ENCODE measurements at regions not wholly inside any gene's neighbourhood (a gene's known extent, or its start where the extent isn't known, plus 50 kb on each side); places are given as distances from the start of the nearest gene placed in this dataset.
"Not testable (repeated sequence)": the region's sequence is repeated elsewhere in the genome, so short reads cannot be mapped to it uniquely, and the experiment has no call there.

GRCh38 chr2:160550048-160550447 lies 56.4 kb upstream of the RBMS1 start:
- no peak for DNase-seq

- no peak for DNase-seq
Observed at GRCh38 chr2:160551259-160551658, 57.7 kb upstream of the RBMS1 start.

- no peak for DNase-seq
Observed at GRCh38 chr2:160555420-160556071, 61.9 kb upstream of the RBMS1 start.

GRCh38 chr2:160557903-160558302 lies 64.3 kb upstream of the RBMS1 start:
- no peak for DNase-seq

- DNase-seq: no peak
Observed at GRCh38 chr2:160558531-160558930, 64.9 kb upstream of the RBMS1 start.

GRCh38 chr2:160561551-160562295 lies 68.1 kb upstream of the RBMS1 start:
- no peak for DNase-seq

GRCh38 chr2:160562730-160563129 lies 69.1 kb upstream of the RBMS1 start:
- DNase-seq: no peak

GRCh38 chr2:160564591-160564990 lies 71.0 kb upstream of the RBMS1 start:
- DNase-seq: no peak

GRCh38 chr2:160565099-160565845 lies 71.7 kb upstream of the RBMS1 start:
- no peak for DNase-seq

- DNase-seq: no peak
Observed at GRCh38 chr2:160566717-160567116, 73.1 kb upstream of the RBMS1 start.

- DNase-seq: no peak
Observed at GRCh38 chr2:160568856-160569255, 75.2 kb upstream of the RBMS1 start.

GRCh38 chr2:160570376-160570775 lies 76.8 kb upstream of the RBMS1 start:
- DNase-seq: no peak

GRCh38 chr2:160574468-160575140 lies 81.0 kb upstream of the RBMS1 start:
- DNase-seq: no peak

GRCh38 chr2:160575368-160575767 lies 81.8 kb upstream of the RBMS1 start:
- no peak for DNase-seq

- DNase-seq: no peak
Observed at GRCh38 chr2:160576054-160576499, 82.5 kb upstream of the RBMS1 start.

GRCh38 chr2:160577081-160577480 lies 83.5 kb upstream of the RBMS1 start:
- DNase-seq: not testable (repeated sequence)

GRCh38 chr2:160581035-160581434 lies 87.4 kb upstream of the RBMS1 start:
- no peak for DNase-seq

GRCh38 chr2:160581448-160581847 lies 87.8 kb upstream of the RBMS1 start:
- DNase-seq: no peak

GRCh38 chr2:160582081-160582480 lies 88.5 kb upstream of the RBMS1 start:
- peak; percentile 10 for DNase-seq

GRCh38 chr2:160582490-160583145 lies 89.0 kb upstream of the RBMS1 start:
- DNase-seq: peak; percentile 43

GRCh38 chr2:160583146-160583535 lies 89.5 kb upstream of the RBMS1 start:
- peak; percentile 38 for DNase-seq

- DNase-seq: no peak
Observed at GRCh38 chr2:160583813-160584537, 90.4 kb upstream of the RBMS1 start.
